Cortex of kidney (tissue), 1 donor: ENCODE measurements at regions not wholly inside any gene's neighbourhood (a gene's known extent, or its start where the extent isn't known, plus 50 kb on each side); places are given as distances from the start of the nearest gene placed in this dataset.
"Not testable (repeated sequence)": the region's sequence is repeated elsewhere in the genome, so short reads cannot be mapped to it uniquely, and the experiment has no call there.

Source experiments
- DNase-seq: peaks from one replicate; lab custom pipeline; 2025; lab: John Stamatoyannopoulos, UW

DNA sequence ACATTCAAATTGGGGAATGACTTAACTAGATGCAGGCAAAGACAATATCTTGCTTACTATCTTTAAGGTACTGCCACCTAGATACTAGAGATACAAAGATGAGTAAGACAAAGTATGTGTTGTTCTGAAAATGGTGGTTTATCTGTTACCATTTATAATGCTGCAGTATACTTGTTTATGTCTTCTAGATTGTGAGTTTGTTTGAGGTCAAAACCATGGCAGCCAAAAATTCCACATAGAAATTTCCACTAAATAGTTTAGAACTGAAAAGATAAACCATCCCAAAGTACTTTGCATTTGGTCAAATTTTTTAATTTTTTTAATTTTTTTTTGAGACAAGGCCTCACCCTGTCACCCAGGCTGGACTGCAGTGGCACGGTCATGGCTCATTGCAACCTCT, 150.8 kb downstream of the SOX4 start:
- no peak for DNase-seq

DNA sequence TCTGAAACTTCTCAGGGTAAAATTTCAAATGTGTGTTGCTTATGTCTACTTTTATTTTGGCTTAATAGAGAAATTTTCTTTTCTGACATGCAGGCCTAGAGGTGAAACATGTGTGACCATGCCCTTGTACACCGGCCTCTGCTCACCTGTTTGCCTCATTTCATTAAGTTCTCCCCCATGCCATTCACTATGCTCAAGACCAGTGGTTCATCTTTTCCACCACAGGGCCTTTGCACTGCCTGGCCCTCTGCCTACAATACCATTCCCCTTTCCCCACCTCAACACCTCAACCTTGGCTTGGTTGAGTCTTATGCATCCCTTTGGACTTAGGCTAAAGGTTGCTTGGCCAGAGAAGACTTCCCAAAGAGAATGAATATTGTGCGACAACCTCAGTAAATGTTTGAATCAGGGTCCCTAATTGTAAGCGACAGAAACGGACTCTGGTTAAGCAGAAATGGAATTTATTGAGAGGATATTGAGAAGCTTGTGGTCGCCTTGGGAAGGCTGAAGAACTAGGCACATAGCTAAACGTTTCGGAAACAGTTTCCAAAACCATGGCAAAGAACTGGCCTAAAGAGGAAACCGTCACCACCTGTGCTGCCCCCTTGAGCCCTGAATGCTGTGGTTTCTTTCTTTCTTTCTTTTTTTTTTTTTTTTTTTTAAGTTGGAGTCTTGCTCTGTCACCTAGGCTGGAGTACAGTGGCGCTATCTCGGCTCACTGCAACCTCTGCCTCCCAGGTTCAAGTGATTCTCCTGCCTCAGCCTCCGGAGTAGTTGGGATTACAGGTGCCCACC, 152.2 kb downstream of the SOX4 start:
- DNase-seq, result no peak

DNA sequence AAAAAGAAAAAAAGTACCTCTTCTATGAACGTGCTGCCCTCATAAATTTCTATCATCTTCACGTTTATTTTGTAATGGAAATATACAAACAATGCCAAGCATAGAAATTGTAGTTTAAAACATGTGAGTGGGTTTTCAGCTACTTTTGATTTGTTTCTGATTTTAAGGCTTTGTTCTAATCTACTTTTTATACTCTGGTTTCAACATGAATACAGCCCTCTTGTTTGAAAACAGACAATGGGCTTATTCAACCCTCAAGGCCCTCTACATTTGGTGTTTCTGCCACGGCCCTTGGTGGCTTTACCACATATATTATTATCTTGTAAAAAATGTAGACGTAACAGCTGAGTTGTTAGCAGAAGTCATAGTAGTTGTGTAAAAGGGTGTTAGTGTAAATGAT, 153.9 kb downstream of the SOX4 start:
- DNase-seq, result no peak

DNA sequence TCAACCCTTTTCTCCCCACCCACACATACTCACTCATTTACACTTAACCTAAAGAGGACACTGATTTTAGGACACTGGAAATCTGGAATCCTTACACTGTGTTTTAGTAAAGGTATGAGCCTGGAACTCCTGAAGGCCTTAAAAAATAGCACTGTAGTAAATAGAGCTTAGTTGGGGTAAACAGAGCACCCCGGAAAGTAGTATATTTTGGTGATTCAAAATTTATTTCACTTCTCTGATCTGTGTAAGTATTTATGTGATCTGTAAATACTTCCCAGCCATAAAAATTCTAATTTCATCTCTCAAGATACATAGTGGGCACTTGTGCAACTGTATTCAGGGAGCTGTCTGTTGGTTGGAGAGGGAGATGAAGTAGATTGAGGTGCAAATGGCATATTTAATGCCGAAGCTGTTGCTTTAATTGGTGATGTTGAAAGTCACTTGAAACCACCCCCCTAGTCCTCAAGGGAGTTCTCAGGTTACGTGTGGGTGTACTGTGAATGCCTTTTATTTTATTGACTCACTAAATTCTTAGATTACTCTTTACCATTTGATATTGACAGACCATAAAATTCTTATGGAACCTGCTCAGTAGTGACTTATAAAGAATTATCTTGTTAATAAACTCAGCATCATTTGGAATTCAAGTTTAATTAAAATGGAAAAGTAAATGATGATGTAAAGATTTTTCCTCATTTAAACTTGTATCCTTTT, 154.9 kb downstream of the SOX4 start:
- DNase-seq, result no peak

DNA sequence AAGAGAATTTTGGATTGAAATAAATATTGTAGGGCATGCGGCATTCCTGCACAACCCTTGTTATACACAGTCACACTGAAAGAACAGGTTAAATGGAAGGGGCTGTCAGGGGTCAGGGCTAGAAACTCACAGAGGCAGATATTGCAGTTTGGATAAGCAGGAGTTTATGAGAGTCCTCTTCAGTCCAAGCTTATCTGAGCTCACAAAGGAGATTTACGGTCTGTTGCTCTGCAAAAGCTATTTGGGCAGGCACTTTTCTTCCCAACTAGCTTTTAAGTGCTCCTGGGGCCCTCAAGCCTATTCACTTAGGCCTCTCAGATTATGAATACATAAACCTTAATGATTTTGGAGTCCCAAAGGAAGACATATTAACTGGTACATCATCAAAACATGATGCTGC, 156.2 kb downstream of the SOX4 start:
- no peak for DNase-seq

DNA sequence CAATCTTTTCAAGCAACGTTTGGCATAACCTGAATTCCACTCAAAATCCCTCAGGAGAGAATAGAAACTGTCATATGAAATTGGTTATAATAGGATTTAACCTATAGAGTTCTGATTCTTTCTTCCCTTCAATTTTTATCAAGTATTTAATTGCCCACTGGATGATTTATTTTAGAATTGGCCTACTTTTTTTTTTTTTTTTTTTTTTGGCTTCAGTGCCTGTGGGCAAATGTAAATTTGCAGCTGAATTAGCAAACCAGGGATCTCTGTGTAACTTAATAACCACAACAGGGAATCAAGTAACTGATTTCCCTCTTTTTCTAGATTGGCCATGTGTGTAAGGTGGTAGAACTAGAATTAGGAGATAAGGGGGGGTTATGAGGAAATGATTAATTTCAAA, 157.0 kb downstream of the SOX4 start:
- DNase-seq, result no peak

DNA sequence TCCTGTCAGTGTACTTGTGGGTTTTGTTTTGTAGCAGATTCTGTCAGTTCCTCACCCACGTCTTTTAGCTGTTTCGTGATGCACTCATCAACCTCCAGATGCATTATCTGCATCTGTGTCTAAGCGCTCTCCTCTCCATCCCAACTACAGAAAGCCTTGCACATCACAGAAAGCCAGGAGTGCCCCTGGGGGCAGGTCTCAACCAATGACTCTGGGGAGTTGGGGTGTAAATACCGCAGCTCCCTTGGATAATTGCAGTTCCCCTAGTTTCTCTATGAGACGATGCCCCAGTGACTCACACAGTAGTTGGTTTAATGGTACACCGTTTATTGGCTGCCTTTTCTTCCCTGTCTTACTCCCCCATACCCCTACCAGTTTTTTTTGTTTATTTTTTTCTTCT, 158.1 kb downstream of the SOX4 start:
- no peak for DNase-seq

DNA sequence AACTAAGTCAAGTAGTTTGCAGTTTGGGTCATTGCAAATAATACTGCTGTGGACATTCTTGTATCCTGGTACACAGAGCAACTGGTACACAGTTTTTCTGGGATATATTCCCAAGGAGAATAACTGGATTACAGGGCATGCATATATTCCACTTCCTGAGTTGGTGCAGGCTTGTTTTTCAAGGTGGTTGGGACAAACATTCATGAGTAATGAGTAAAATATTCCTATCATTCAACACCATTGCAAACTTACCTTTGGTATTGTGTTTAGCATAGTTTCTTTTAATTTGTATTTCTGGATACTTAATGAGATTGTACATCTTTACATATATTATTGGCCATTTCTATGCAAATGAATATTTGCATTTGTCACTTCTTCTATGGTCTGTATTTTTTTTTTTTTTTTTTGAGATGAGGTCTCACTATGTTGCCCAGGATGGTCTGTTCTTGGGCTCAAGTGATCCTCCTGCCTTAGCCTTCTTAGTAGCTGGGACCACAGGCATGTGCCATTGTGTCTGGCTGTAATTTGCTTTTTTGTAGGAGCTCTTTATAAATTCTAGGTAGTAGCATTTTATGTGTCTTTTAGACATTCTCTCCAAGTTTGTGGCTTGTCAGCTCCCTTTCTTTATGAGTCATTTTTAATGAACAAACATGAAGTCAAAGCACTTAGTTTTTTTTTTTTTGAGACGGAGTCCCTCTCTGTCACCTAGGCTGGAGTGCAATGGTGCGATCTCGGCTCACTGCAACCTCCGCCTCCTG, 158.7 kb downstream of the SOX4 start:
- DNase-seq, result no peak

DNA sequence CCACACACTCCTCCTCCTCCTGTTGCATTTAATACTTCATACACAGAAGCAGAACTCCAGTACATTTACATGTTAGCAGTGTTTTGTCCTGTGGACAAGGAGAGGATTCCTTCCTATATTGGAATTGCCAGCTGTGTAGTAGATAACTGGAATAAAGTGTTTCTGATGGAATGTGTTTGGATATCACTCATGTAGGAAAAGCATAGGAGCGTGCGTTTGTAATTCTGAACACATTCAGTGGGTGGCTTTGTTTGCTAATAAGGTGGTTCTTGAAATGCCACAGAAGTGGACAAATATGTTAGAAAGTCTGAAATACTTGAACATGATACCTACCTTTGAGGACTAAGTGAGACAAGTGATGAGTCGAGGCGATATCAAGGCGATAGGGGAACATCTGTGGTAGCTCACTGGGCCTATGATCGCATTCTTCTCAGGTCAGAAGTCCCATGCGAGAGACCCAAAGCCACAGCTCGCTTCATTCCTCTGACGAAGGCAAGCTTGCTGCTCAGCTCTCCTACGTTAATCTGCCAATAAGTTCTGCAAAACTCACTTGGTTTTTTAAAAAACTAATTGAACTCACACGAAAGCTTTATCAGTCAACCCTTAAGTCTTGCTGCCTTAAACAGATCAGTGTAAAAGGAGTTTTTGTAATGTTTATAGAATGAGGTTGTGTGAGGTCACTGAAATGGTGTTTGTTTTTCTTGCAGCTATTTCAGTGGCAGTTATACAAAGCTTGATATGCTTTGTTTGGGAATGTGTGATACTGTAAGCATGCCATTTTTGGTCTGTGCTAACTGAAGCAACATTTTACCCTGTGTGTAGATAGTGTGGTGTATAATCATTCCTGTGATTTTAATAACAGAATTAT, 159.9 kb downstream of the SOX4 start:
- DNase-seq, result no peak

DNA sequence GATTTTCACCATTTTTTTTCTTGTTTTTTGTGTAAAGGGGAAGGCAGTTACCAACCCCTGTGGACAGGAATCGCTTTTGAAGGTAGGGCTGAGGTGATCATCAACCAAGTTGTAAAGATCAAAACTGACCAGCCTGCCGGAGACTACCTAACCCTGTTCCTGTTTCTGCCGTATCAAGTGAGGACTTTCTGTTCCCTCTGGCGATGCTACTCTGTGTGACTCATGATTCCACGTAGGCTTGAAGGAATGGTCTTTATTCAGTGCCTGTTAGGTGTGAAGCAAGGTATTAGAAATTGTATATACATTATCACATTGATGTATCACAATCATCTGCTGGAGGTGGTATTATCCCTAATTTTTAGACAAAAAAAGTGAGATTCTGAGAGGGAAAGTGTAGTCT, 161.3 kb downstream of the SOX4 start:
- DNase-seq, result no peak

DNA sequence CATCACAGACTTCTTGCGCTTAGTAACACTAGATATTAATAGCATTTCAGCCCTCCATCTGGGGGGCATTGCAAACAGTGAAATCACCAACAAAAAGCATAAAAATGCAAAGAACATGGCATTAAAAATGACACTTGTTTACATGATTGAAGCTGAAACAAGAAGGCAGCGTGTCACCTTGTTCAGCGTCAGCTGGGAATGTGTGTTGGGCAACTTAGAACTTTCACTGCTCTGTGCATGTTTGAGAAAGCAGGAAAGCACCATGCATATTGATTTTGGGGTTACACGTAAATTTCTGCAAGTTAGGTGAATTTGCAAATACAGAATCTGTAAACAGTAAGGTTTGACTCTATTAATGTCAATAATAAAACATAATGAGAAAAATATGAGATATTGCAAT, 162.9 kb downstream of the SOX4 start:
- DNase-seq, result no peak

DNA sequence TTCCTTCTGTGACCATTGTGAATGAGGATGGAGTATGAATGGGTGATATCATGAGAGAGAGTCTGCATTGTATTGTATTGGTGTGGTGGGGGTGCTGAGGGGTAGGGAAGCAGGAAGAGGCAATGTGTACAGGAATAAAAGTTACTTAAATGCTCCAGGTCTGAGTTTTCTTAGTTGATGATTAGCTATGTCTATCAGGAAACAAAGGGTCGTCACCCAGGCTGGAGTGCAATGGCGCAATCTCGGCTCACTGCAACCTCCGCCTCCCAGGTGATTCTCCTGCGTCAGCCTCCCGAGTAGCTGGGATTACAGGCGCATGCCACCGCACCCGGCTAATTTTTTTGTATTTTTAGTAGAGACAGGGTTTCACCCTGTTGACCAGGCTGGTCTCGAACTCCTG, 163.8 kb downstream of the SOX4 start:
- DNase-seq, result not testable (repeated sequence)

DNA sequence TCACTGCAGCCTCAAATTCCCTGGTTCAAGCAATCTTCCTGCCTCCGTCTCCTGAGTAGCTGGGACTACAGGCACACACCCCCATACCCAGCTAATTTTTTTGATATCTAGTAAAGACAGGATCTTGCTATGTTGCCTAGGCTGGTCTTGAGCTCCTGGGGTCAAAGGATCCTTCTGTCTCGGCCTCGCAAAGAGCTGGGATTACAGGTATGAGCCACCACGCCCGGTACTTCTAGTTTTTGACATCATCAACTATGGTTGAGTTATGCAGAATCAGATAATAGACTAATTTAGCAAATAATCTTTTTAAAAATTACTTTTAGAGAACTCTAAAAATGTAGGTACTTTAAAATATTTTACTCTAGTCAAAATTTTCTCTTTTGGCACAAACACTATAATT, 166.2 kb downstream of the SOX4 start:
- no peak for DNase-seq

DNA sequence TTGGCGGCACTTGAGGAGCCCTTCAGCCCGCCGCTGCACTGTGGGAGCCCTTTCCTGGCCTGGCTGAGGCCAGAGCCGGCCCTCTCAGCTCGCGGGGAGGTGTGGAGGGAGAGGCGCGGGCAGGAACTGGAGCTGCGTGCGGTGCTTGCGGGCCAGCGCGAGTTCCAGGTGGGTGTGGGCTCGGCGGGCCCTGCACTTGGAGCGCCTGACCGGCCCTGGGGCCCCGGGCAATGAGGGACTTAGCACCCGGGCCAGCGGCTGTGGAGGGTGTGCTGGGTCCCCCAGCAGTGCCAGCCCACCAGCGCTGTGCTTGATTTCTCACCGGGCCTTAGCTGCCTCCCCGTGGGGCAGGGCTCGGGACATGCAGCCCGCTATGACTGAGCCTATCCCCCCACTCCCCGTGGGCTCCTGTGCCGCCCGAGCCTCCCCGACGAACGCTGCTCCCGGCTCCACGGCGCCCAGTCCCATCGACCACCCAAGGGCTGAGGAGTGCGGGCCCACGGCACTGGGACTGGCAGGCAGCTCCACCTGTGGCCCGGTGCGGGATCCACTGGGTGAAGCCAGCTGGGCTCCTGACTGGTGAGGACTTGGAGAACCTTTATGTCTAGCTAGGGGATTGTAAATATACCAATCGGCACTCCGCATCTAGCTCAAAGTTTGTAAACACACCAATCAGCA, 167.6 kb downstream of the SOX4 start:
- not testable (repeated sequence) for DNase-seq

DNA sequence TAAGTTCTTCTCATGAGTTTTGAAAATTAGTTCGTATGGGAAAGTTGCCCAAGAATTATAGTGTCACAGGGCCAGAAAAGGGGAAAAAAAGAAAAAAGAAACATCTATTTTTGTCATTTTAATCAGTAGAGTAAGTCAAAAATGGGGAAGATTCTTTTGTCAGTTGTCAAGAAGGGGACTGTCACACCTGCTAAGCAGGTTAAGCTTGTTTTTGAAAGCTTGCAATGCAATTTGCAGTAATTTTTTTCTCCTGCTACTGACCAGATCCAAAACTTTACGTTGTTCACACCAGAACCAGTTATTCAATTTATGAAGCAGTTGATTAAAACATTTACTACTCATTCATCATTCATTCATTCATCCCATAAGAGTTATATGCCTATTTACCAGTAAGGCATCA, 171.4 kb downstream of the SOX4 start:
- no peak for DNase-seq

DNA sequence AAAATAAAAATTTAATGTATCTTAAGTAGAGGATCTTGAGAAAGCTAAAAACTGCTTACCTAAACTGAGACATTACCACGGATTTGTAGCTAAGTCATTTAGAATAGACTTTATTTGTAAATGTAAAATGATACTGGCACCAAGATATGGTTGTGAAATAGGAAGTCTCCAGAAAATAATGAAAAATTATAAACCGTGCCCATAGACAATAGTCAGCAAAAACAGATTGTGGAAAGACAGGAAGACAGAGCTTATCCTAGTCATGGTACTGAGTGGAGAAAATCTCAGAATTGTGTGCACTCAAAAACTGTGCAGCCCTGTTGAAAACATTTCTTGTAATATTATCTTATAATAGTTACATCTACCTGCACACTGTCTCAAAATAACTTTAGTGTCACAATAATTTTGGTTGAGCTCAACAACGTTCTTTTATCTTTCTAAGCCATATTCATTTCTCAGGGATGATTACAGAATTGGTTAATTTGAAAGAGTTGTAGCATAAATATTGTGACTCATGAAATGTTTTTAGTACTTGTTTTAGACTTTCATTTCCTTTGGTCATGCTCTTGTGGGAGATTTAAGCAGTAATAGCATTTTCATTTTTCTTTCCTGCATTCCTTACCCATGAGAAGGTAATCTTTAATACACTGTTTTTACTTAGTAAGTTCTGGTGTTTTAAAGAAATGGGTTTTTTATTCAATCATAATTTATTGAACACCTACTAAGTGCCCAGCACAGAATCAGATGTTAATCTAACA, 174.5 kb downstream of the SOX4 start:
- DNase-seq, result no peak

DNA sequence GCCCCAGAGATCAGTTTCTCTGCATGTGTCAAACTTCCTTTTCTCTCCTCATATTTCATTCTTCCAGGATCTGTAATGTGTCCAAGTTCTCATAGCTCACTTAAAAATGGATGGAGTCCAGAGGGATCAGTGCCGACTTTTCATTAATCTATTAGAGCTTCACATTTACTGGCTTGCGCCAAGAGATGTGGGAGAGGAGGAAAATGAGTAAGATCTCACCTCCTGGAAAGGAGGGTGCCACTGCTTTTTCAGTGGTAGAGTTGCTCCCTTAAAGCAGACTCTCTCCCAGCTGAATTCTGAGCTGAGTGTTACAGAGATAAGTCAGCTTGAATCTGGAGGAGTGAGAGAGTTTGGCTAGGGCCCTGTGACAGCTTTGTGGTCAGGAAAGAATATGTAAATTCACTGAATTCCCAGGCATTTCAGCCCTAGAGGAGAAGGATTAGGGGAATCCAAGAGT, 175.9 kb downstream of the SOX4 start:
- DNase-seq, result no peak

DNA sequence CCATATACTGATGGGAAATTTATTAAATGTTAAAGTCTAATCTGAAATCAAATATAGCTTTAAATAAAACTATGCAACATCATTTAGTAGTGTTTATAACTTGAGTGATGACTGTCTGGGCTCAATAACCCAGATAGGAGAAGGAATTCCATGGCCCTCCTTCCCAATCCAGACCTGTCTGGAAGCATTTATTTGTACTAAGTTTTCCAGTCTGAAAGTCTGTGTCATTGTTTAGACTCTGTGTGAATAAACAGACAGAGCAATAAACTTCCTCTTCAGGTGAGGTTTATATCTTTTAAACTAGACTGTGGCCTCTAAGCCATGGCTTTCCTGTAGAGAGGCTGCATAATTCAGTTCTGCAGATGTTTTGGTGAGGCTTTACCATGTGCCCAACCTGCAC, 176.4 kb downstream of the SOX4 start:
- DNase-seq, result no peak

DNA sequence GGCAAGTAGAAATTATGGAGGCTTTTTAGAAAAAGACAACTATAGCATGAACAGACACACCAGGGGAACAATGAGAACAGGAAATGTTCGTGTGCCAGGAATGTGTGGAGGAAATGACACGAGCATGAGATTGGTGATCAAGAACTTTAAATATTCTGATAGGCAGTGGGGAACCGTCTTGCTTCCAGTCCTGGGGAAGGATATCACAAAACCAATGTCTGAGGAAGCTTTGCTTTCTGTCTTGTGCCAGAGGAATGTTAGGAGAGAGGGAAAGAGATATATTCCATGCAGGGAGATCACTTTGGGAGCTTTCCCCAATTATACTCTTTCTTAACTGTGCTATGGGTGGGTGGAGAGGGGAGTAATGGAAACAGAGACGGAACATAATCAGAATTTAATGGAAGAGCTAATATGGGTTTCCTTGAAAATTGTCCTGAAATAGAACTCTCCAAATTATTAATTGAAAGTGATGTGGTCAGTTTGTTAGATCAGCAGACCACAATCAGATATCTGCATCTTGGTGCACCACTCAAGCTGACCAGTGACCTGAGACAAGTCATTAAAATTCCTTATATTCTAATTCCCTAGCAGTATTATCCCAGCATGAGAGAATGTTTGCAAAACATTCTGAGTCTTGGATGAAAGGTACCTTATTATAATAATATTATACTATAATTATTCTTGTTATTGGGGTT, 178.2 kb downstream of the SOX4 start:
- DNase-seq, result no peak

DNA sequence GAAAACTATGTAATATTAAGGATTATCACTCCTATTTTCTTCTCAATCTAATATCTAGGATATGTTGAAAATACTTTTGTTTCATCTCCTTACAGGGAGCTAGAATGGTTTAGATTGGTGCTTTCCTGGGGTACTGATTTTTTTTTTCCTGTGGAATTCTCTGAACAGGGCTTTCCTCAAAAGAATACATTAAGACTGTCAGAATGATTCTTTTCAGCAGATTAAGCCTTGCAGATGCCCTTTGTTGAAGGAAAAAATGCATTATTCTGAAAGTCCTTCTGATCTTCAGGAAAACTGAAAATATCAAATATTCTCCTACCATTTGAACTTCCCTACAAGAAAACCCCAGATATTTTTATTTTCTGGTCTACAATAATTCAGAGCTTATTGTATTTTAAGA, 178.9 kb downstream of the SOX4 start:
- DNase-seq, result no peak
